Astrocyte of the cerebellum (primary cell): ENCODE measurements at regions not wholly inside any gene's neighbourhood (a gene's known extent, or its start where the extent isn't known, plus 50 kb on each side); places are given as distances from the start of the nearest gene placed in this dataset.

Experiments used
- DNase-seq: peaks from one replicate; pipeline ENCODE4 v3.0.0-alpha.2; 2011; ENCODE audit warnings: low read depth
- H3K4me3 ChIP-seq: 2 replicates; pipeline ENCODE4 v1.5.1; 2011; ENCODE audit warnings: mild to moderate bottlenecking, low read depth, low read length, moderate library complexity
- in situ Hi-C: cut with HindIII; loops from 2 replicates; pipeline ENCODE4 v1.10.0; 2017; ENCODE audit warnings: low sequenced_read_pairs
- TF ChIP-seq, protein P1 (sequence below): IDR thresholded peaks from 2 replicates; pipeline ENCODE4 v1.5.1; 2012; ENCODE audit warnings: low read length, low read depth, moderate library complexity, mild to moderate bottlenecking; ENCODE audit errors: missing control alignments

GRCh38 chr9:107213561-107214028 is 69.5 kb upstream of the RAD23B start:
- H3K4me3 ChIP-seq, result no peak overlapping the region
- in situ Hi-C loops, result no loop called here
- DNase-seq, result peak; percentile 64
- TF ChIP-seq, protein P1, sequence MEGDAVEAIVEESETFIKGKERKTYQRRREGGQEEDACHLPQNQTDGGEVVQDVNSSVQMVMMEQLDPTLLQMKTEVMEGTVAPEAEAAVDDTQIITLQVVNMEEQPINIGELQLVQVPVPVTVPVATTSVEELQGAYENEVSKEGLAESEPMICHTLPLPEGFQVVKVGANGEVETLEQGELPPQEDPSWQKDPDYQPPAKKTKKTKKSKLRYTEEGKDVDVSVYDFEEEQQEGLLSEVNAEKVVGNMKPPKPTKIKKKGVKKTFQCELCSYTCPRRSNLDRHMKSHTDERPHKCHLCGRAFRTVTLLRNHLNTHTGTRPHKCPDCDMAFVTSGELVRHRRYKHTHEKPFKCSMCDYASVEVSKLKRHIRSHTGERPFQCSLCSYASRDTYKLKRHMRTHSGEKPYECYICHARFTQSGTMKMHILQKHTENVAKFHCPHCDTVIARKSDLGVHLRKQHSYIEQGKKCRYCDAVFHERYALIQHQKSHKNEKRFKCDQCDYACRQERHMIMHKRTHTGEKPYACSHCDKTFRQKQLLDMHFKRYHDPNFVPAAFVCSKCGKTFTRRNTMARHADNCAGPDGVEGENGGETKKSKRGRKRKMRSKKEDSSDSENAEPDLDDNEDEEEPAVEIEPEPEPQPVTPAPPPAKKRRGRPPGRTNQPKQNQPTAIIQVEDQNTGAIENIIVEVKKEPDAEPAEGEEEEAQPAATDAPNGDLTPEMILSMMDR, result no peak

DNA sequence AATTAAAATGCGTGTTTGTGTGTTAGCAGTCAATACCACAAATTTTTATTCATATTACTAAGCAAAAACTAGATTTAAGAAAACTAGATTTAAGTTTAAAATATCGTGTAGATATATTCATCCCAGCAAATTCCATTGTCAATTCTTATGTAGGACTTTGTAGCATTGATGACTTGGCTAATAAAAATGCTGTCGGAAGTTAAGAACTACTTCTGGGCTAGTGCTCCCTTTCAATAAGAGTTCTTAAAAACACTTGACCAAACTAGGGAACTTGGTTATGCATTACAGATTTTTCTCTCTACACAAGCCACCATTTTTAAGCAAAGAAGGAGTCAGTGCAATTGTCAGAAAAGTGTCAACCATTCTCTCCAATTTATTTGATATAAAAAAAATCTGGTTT is 68.7 kb upstream of the RAD23B start:
- no peak for DNase-seq
- in situ Hi-C loops, result no loop called here
- TF ChIP-seq, protein P1, result no peak
- no peak overlapping the region for H3K4me3 ChIP-seq

DNA sequence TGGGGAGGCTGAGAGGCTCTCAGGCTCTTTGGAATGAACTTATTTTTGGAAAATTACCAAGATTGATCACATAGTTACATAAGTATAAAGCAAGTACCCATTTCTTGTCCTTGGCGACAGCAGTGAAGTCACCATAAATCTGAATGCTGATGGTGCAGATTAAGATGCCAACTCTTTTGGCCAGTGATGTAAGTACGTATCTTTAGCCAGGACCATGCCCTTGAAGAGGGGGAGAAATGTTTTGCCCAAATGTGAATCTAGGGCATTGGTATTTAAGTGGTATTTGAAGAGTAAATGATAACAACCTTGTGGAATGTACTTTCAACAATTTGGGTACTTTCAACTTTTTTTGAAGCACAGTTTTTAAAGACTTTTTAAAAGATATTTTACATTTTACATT is 68.2 kb upstream of the RAD23B start:
- H3K4me3 ChIP-seq, result no peak overlapping the region
- TF ChIP-seq, protein P1, result no peak
- in situ Hi-C loops, result no loop called here
- no peak for DNase-seq

DNA sequence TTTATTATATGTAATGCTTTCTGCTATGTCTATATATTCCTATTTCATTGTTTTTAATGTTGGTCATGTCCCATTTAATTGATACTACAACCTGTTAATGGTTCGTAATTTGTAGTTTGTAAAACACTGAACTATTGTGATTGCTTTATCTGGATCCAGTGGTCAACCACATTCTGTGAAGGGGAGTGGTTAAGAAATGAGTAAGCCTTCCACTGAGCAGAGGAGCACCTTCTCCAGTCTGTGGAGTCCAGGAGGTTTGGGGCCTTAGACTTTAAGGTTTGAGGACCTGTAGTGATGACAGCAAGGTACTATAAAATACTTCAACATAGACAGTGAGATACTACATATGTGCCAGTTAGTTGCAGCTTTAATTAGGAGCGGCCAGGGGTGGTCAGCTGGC is 67.7 kb upstream of the RAD23B start:
- TF ChIP-seq, protein P1, result no peak
- DNase-seq, result peak; percentile 16
- in situ Hi-C loops, result no loop called here
- H3K4me3 ChIP-seq, result no peak overlapping the region

- DNase-seq, result no peak
- TF ChIP-seq, protein P1, result no peak
- H3K4me3 ChIP-seq, result no peak overlapping the region
- in situ Hi-C loops, result no loop called here
Measured at GRCh38 chr9:107216329-107216728, 66.8 kb upstream of the RAD23B start.

DNA sequence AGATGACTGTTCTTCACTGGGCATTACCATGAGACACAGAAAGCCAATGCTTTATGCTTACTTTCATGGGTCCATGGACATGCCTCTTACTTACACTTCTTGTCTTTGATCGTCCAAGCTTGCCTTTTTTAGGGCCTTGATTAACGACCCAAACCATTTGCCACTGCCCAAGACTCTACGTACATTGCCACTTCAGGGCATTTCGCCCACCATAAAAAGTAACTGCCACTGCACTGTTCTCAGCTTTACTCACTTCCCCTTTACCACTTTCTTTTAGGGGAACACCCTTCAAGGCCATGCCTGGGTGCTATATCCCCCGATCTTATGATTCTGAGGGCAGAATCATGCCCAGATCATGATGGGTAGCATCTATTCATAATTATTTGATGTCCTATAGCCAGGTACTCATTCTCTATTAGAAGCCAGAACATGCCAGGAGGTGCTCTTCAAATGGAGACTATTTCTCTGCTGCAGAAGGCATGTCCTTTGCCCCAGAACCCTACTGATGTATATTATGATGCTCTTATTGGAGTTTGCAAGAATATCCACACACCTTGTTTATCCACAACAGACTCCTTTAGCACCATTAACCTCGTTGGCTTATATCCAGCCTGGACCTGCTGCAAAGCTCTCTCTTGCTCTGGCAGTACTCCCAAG is 64.1 kb upstream of the RAD23B start:
- no peak for DNase-seq
- in situ Hi-C loops, result no loop called here
- no peak overlapping the region for H3K4me3 ChIP-seq
- TF ChIP-seq, protein P1, result no peak
